Calu3 (cell line): ENCODE measurements at regions not wholly inside any gene's neighbourhood (a gene's known extent, or its start where the extent isn't known, plus 50 kb on each side); places are given as distances from the start of the nearest gene placed in this dataset.

Experiments
- BruUV-seq: library from RNA; stranded (reverse); fragments of 400-500 nt; replicated peaks from 2 replicates; lab custom pipeline; 2021; lab: Mats Ljungman, UMichigan
- CTCF ChIA-PET: fragments of 300-600 bp; sonication (Branson Sonifier 250); formaldehyde crosslinking; loops from one replicate; lab custom pipeline; 2022; ENCODE audit warnings: antibody characterized with exemption; lab: Charles Lee
- DNase-seq: peaks from one replicate; pipeline ENCODE4 v3.0.0; 2022
- H3K27ac Mint-ChIP-seq: one replicate; pipeline ENCODE4 v1.8.0; 2022; ENCODE audit warnings: mixed read lengths; ENCODE audit not compliant: unreplicated experiment
- H3K27me3 Mint-ChIP-seq: one replicate; pipeline ENCODE4 v1.8.0; 2022; ENCODE audit warnings: mixed read lengths; ENCODE audit not compliant: unreplicated experiment
- H3K36me3 Mint-ChIP-seq: one replicate; pipeline ENCODE4 v1.8.0; 2022; ENCODE audit warnings: mild to moderate bottlenecking, moderate library complexity, mixed read lengths; ENCODE audit not compliant: insufficient read depth, unreplicated experiment
- H3K4me1 Mint-ChIP-seq: one replicate; pipeline ENCODE4 v1.8.0; 2022; ENCODE audit warnings: mild to moderate bottlenecking, low read depth, mixed read lengths; ENCODE audit not compliant: unreplicated experiment
- H3K4me3 Mint-ChIP-seq: one replicate; pipeline ENCODE4 v1.8.0; 2022; ENCODE audit warnings: mild to moderate bottlenecking, low read depth, moderate library complexity, mixed read lengths; ENCODE audit not compliant: unreplicated experiment
- H3K9me3 Mint-ChIP-seq: one replicate; pipeline ENCODE4 v1.8.0; 2022; ENCODE audit warnings: low read depth, mixed read lengths; ENCODE audit not compliant: unreplicated experiment
- intact Hi-C: fragments of 100-400 bp; cut with micrococcal nuclease; formaldehyde crosslinking; loops from one replicate; pipeline ENCODE4 v1.10.0; 2022; ENCODE audit not compliant: unreplicated experiment
- TF ChIP-seq, protein P1 (sequence below): fragments of 200-600 bp; IDR thresholded peaks from one replicate; pipeline ENCODE4 v1.8.0; 2022; ENCODE audit warnings: antibody characterized with exemption; ENCODE audit not compliant: unreplicated experiment

DNA sequence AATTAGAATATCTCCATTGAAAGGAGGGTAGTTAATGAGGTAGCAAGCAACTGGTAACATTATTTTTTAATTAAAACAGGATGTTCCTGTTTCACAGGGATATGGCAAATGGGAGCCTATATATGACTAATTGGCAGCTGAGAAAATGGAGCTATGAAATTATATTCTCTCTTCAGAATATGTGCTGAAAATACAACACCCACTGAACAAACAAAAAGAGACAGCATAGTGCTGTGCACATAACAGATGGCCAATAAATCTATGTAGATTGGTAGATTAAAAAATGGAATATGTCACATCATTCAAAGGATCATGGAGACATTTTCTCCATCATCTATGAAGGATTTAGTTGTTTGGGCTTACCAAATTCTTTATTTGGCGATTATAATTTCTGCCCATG, 362.0 kb downstream of the GPR37 start:
- CTCF ChIA-PET, result interaction anchor here (0.7 kb wide), 1 partner anchor 1265 kb away, joined by 3 read pairs; no protein-coding TSS in a partner anchor
- Mint-ChIP-seq H3K4me1 (peaks cover 23% of the 10 kb centered on the region), H3K27me3 (no peaks in the 10 kb centered on the region), H3K36me3 (no peaks in the 10 kb centered on the region), H3K27ac (no peak overlapping the region), H3K4me3 (no peak overlapping the region), H3K9me3 (peaks cover 6% of the 10 kb centered on the region)
- no peak for DNase-seq
- TF ChIP-seq, protein P1, sequence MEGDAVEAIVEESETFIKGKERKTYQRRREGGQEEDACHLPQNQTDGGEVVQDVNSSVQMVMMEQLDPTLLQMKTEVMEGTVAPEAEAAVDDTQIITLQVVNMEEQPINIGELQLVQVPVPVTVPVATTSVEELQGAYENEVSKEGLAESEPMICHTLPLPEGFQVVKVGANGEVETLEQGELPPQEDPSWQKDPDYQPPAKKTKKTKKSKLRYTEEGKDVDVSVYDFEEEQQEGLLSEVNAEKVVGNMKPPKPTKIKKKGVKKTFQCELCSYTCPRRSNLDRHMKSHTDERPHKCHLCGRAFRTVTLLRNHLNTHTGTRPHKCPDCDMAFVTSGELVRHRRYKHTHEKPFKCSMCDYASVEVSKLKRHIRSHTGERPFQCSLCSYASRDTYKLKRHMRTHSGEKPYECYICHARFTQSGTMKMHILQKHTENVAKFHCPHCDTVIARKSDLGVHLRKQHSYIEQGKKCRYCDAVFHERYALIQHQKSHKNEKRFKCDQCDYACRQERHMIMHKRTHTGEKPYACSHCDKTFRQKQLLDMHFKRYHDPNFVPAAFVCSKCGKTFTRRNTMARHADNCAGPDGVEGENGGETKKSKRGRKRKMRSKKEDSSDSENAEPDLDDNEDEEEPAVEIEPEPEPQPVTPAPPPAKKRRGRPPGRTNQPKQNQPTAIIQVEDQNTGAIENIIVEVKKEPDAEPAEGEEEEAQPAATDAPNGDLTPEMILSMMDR, result no peak
- no TSS peak for BruUV-seq
- intact Hi-C loops, result no loop called here

DNA sequence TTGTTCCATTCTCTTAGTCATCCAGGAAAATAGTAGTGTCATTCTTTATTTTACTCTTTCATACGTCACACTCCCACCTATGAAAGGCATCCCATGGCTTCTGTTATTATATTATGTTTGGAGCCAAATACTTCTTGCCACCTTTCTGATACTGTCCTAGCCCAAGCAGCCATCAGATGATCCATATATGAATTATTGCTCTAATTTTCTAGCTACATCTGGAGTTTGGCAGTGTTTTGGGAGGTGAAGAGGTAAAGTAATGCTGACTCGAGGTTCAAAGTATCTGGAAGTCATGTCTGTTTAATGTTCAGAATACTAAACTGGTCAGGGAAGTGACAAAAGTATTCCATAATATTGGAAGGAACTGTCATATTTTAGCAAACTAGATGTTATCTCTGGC, 362.5 kb downstream of the GPR37 start:
- Mint-ChIP-seq H3K4me1 (peaks cover 23% of the 10 kb centered on the region), H3K27ac (no peak overlapping the region), H3K27me3 (no peaks in the 10 kb centered on the region), H3K4me3 (no peak overlapping the region), H3K9me3 (peaks cover 6% of the 10 kb centered on the region), H3K36me3 (no peaks in the 10 kb centered on the region)
- DNase-seq, result no peak
- CTCF ChIA-PET, result no interaction called here
- no TSS peak for BruUV-seq
- TF ChIP-seq, protein P1, result no peak
- intact Hi-C loops, result no loop called here

DNA sequence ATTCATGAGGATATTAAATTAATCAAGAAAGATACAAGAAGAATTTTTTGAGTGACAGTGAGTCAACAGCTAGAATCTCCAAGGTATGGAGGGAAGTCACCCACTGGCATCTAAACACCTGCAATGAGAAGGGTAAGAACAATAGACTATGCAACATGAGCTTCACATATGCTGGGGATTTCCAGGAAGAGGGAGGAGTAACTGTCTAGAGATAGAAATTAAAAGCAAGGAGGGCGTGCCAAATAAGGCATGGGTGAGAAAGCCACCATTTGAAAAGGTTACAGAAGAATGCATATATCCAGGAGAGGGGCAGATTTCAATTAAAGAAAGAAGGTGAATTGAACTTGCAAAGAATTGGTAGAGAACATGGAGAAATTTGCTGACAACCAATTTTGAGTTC, 365.7 kb downstream of the GPR37 start:
- H3K27ac Mint-ChIP-seq, result peak overlapping the region; percentile 10
- peaks cover 11% of the 10 kb centered on the region for H3K9me3 Mint-ChIP-seq
- no TSS peak for BruUV-seq
- H3K27me3 Mint-ChIP-seq, result no peaks in the 10 kb centered on the region
- CTCF ChIA-PET, result no interaction called here
- H3K4me3 Mint-ChIP-seq, result no peak overlapping the region
- intact Hi-C loops, result no loop called here
- H3K36me3 Mint-ChIP-seq, result no peaks in the 10 kb centered on the region
- TF ChIP-seq, protein P1, result no peak
- H3K4me1 Mint-ChIP-seq, result peaks cover 15% of the 10 kb centered on the region
- no peak for DNase-seq

DNA sequence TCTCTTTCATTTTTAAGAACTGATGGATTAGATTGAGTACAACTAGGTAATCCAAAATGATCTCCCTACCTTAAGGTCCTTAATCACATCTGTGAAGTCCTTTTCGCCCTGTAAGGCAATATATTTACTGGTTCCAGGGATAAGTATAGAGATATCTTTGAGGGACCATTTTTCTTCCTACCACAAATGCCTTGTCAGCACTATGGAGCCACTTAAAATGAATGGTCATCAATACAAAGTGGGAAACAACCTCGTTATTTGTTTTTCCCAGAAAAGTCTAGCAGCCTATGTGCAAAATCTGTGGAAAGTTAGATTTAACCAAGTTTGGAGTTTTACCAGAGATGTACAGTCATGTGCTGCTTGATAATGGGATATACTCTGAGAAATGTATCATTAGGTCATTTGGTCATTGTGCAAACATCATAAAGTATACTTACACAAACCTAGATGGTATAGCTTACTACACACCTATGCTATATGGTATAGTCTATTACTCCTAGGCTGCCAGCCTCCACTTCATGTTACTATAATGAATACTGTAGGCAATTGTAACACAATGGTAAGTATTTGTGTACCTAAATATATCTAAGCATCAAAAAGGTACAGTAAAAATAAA, 366.2 kb upstream of the TMEM229A start:
- intact Hi-C loops, result no loop called here
- TF ChIP-seq, protein P1, result no peak
- CTCF ChIA-PET, result no interaction called here
- Mint-ChIP-seq H3K4me3 (no peak overlapping the region), H3K36me3 (no peaks in the 10 kb centered on the region), H3K4me1 (peaks cover 15% of the 10 kb centered on the region), H3K9me3 (peaks cover 11% of the 10 kb centered on the region), H3K27ac (peak overlapping the region; percentile 10), H3K27me3 (no peaks in the 10 kb centered on the region)
- BruUV-seq, result no TSS peak
- DNase-seq, result no peak
